Jurkat, Clone E6-1 (cell line): ENCODE measurements at regions not wholly inside any gene's neighbourhood (a gene's known extent, or its start where the extent isn't known, plus 50 kb on each side); places are given as distances from the start of the nearest gene placed in this dataset.

Experiments
- DNase-seq: peaks from one replicate; pipeline ENCODE4 v3.0.0-alpha.2; 2011; ENCODE audit warnings: low read depth, low spot score
- H3K4me3 ChIP-seq: 2 replicates; pipeline ENCODE4 v1.5.1; 2011; ENCODE audit warnings: mild to moderate bottlenecking, low read length, control low read depth, moderate library complexity

GRCh38 chr3:88623709-88624108 is 473.9 kb downstream of the C3orf38 start:
- DNase-seq, result no peak
- H3K4me3 ChIP-seq, result no peak overlapping the region

DNA sequence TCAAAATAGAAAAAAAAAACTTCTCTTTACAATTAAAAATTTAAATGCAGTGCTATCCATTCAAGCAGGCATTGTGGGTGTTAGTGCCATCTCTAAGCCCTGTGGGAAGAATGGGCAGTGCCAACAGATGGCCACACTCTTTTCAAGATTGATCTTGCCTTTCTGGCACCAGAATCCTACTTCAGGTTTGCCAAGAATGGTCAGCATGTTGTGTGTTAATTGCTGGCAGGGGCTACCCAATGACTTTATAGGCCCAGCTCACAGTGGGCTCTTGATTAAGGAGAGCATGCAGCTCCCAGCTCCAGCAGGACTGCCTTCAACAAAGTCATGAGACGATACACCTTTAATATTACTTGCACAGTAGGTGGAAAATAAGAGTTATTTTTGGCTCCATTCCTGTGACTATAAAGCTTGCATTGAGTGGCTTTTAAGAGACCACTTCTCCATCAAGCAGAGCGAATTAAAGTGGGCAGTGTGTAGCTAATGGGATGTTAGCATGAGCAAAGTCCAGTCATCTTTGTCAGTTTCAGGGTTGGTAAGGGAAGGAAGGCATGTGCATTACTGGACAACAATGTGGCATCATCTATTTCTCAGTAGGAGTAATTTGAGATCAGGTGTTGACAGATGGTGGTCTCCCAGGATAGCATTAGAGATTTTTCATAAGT is 476.8 kb downstream of the C3orf38 start:
- DNase-seq, result no peak
- H3K4me3 ChIP-seq, result no peak overlapping the region

DNA sequence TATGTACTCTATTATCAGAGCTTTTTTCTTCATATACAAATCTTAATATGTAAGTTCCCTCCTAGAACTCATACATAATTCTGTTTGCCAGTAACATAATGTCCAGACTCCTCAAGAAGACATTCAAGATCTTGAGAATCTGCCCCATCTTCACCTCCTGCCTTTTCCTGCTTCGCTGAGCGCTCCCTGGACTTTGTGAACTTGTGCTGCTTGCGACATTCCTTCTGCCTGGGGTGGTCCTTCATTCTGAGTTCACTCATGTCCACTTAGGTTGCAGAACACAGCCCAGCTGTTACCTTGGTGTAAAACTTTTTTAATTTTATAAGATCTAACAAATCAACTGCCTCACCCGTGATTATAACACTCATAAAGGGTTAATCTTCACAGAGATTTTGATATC is 478.5 kb upstream of the EPHA3 start:
- H3K4me3 ChIP-seq, result no peak overlapping the region
- no peak for DNase-seq

DNA sequence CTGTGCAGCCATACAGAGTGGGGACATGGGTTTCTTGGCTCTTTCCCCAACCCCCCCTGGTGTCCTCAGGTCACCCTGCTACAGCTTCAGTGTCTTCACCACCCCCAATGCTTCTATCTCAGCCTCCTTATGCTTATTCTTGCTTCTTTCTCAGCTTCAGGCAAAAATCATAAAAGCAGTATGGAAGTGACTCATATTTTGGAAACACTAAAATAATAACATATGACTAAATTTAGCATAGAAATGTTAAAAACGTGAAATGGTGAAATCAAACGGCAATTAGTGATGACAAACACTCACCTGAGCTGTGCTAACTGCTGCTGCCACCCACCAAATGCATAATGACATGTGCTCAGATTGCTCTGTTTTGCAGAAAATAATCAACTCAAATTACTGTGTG is 475.2 kb upstream of the EPHA3 start:
- DNase-seq, result no peak

DNA sequence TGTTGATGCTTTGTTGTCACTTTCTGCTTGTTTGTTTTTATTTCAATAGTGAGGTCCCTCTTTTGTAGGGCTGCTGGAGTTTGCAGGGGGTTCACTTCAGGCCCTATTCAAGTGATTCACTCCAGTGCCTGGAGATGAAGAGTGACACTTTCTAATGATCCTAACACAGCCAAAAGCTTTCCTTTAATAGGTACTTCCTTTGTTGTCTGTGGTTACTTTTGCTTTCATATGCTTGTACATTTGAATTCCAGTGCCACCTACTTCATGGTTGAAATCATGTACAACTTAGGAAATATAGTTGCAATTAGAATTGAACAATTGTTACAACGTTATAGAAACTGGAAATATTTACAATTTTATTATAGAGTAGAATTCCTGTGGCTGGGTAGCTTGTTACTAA is 466.8 kb upstream of the EPHA3 start:
- no peak overlapping the region for H3K4me3 ChIP-seq
- DNase-seq, result no peak

More for the DNA sequence above, 475.2 kb upstream of the EPHA3 start:
- H3K4me3 ChIP-seq, result no peak overlapping the region

- DNase-seq, result no peak
- no peak overlapping the region for H3K4me3 ChIP-seq
These were observed 466.3 kb upstream of the EPHA3 start for GRCh38 chr3:88641033-88641604.

DNA sequence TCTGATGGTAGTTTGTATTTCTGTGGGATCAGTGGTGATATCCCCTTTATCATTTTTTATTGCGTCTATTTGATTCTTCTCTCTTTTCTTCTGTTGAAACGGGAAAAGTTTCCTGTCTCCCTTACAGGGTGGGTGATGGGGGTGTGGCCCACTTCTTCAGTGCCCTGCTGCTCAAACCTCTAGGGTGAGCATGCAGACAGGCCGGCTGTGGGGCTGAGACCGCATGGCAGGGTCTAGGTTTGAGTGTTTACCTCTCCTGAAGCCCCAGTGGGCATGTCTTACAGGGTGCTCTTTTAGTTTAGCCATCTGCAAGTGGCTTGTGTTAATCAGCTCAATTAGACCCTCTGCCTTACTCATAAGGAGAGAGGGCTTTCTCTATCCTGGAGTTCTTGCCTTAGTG is 450.0 kb upstream of the EPHA3 start:
- H3K4me3 ChIP-seq, result no peak overlapping the region
- DNase-seq, result no peak

GRCh38 chr3:88661433-88661824 is 446.0 kb upstream of the EPHA3 start:
- no peak for DNase-seq

DNA sequence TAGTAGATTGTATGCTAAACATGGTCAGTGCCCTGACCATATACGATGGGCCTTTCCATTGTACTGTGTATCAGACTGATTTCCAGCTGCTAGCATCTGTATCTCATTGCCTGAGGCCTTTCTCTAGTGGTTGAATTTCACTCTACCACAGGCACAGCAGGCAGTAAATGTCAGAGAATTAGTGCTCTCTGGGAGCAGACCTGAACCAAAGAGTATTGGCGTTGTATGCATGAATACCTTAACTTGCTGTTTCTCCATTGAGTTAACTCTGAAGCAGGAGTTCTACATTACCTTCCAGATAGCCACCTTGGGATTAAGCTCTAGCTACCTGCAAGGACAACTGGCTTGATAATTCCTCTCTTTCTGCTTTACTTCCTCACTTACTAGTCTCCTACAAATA is 439.2 kb upstream of the EPHA3 start:
- DNase-seq, result no peak
- no peak overlapping the region for H3K4me3 ChIP-seq

More at GRCh38 chr3:88661433-88661824, 446.0 kb upstream of the EPHA3 start:
- no peak overlapping the region for H3K4me3 ChIP-seq

- DNase-seq, result no peak
- no peak overlapping the region for H3K4me3 ChIP-seq
These were observed 435.8 kb upstream of the EPHA3 start for GRCh38 chr3:88671573-88671972.

DNA sequence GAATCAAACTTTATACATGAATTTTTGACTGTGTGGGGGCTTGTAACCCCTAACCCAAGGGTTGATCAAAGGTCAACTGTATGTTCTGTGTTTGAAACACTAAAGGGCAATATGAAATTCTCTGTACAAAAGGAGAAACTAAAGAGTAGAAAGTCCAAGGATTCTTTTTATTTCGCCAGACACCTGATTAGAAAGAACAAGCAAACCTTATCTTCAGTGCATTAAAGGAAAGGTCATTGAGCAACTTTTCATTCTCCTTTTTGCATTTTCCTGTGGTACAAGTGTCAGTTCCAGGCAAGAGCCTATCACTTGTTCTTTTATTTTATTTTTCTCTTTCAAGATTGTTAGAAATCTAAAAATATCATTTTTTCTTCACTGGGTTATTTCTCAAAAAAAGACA is 430.1 kb upstream of the EPHA3 start:
- DNase-seq, result no peak
- no peak overlapping the region for H3K4me3 ChIP-seq

- no peak for DNase-seq
- H3K4me3 ChIP-seq, result no peak overlapping the region
These were observed 428.7 kb upstream of the EPHA3 start for GRCh38 chr3:88678747-88679146.

DNA sequence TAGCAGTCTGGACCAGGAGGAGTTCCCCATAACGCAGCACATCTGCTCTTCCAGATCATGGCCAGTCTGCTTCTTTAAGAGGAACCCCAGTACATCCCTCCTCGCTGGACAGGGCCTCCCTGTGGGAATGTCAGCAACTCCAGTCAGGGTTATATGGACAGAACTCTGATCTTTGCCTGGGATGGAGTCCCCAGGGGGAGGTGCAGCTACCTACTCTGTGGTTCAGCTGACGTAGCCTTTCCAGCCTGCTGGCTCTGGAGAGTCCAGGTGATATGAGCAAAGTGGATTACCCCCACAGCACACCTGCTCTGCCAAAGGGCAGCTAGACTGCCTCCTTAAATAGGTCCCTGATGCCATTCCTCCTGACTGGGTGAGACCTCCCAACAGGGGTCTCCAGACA is 417.1 kb upstream of the EPHA3 start:
- no peak overlapping the region for H3K4me3 ChIP-seq
- DNase-seq, result no peak

DNA sequence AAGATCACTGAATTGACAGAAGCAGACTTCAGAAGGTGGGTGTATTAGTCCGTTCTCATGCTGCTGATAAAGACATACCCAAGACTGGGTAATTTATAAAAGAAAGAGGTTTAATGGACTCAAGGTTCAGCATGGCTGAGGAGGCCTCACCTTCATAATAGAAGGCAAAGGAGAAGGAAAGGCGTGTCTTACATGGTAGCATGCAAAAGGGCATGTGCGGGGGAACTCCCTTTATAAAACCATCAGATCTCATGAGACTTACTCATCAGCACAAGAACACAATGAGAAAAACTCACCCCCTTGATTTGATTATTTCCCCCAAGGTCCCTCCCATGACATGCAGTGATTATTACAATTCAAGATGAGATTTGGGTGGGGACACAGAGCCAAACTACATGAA is 416.3 kb upstream of the EPHA3 start:
- H3K4me3 ChIP-seq, result no peak overlapping the region
- no peak for DNase-seq

GRCh38 chr3:88703501-88704059 is 403.8 kb upstream of the EPHA3 start:
- no peak for DNase-seq
- no peak overlapping the region for H3K4me3 ChIP-seq

- DNase-seq, result no peak
- no peak overlapping the region for H3K4me3 ChIP-seq
These were observed 403.1 kb upstream of the EPHA3 start for GRCh38 chr3:88704338-88704737.

DNA sequence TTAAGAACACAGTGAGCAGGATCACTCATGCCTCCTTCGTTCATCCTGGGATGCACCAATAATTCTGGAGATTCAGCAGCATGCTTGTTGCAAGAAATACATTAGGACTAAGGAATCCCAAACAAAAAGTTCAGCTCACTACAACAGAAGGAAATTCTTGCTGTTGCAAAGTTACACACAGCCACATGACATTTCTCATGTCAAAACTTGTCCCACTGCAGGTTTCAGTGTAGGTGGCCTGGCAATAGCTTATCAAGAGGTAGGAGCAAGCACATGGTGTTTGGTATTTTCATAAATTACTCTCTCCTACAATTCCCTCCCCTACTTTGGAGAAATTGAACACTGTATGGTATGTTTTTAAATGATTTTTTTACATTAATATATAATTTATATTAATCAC is 399.6 kb upstream of the EPHA3 start:
- no peak overlapping the region for H3K4me3 ChIP-seq

GRCh38 chr3:88712552-88712951 is 394.9 kb upstream of the EPHA3 start:
- no peak overlapping the region for H3K4me3 ChIP-seq
- DNase-seq, result no peak

More for the DNA sequence above, 399.6 kb upstream of the EPHA3 start:
- DNase-seq, result no peak

DNA sequence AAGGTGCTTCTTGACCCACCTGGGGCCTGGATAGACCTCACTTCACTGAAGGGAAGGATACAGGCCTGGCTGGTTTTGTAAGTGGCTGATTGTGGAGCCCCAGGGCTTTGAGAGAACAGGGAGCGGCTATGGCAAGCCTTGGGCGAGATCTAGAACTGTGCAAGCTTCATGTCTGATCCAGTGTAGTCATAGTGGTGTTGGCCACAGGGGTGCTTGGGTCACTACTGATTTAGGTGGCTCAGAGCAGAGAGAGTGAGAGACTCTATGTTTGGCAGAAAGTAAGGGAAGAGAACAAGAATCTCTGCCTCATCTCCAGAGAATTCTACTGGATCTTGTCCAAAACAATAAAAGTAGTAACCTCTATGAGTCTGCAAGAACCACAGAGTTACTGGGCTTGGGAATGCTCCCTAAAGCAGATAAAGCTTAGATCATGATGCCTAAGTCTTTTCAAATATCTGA is 394.2 kb upstream of the EPHA3 start:
- no peak for DNase-seq

DNA sequence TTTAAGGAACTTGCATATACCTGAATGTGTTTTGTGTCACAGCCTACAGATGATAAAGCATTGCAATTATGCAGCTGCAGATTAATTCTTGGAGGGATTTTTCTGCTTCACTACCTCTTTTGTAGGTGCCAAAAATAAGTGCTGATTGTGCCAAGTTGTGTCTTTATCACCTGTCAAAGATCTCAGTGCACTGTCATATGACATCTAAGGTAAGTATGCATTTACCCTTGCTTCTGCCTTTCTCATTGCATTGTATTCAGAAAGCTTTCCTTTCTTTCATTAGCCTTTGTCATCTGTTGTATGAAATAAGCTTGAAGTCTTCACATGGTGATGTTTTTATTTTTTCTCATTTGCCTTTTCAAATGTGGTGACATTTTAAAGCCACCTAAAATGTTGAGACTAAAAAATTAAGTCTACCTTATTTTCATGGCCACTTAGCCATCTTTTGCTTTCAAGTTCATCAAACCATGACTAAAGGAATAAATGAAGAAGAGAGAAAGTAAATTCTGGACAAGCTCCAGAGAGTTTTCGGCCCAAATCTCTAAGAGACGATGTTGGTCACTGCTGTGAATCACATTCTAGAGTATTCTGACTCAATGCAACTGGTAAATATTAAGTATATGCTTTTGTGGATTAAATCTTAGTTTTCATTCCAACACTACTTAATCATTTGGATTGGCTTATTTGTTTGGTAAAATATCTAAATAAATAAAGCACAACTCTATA is 381.8 kb upstream of the EPHA3 start:
- no peak overlapping the region for H3K4me3 ChIP-seq
- DNase-seq, result no peak

More for the DNA sequence above, 394.2 kb upstream of the EPHA3 start:
- no peak overlapping the region for H3K4me3 ChIP-seq
